Trophoblast cell (in vitro differentiated cells and primary cell): ENCODE measurements at regions not wholly inside any gene's neighbourhood (a gene's known extent, or its start where the extent isn't known, plus 50 kb on each side); places are given as distances from the start of the nearest gene placed in this dataset.

Experiments used
- DNase-seq, 2 donors: peaks; one replicate each; pipeline ENCODE4 v3.0.0-alpha.2; 2016
- H2AFZ ChIP-seq: 2 replicates; pipeline ENCODE4 v1.6.1; 2013; ENCODE audit warnings: low read length, moderate library complexity, mild to moderate bottlenecking; ENCODE audit not compliant: insufficient read depth, poor library complexity
- H2AK5ac ChIP-seq: 2 replicates; pipeline ENCODE4 v1.6.1; 2013; ENCODE audit warnings: mild to moderate bottlenecking, low read length
- H2BK120ac ChIP-seq: 2 replicates; pipeline ENCODE4 v1.6.1; 2013; ENCODE audit warnings: low read length, mild to moderate bottlenecking, moderate library complexity; ENCODE audit not compliant: insufficient read depth, poor library complexity
- H2BK12ac ChIP-seq: 2 replicates; pipeline ENCODE4 v1.6.1; 2013; ENCODE audit warnings: mild to moderate bottlenecking, low read length, moderate library complexity
- H2BK5ac ChIP-seq: 2 replicates; pipeline ENCODE4 v1.6.1; 2013; ENCODE audit warnings: low read length, low read depth, moderate library complexity, mild to moderate bottlenecking; ENCODE audit not compliant: poor library complexity
- H3K14ac ChIP-seq: 2 replicates; pipeline ENCODE4 v1.6.1; 2013; ENCODE audit warnings: mild to moderate bottlenecking, low read length
- H3K18ac ChIP-seq: 2 replicates; pipeline ENCODE4 v1.6.1; 2013; ENCODE audit warnings: mild to moderate bottlenecking, low read length
- H3K23ac ChIP-seq: 2 replicates; pipeline ENCODE4 v1.6.1; 2013; ENCODE audit warnings: low read length
- H3K27ac ChIP-seq: 2 replicates; pipeline ENCODE4 v1.5.1; 2013; ENCODE audit warnings: low read depth, mild to moderate bottlenecking, inconsistent platforms, low read length, moderate library complexity
- H3K27me3 ChIP-seq: 2 replicates; pipeline ENCODE4 v1.6.1; 2013; ENCODE audit warnings: inconsistent platforms, mild to moderate bottlenecking, low read length, moderate library complexity; ENCODE audit not compliant: insufficient read depth
- H3K36me3 ChIP-seq, 2 experiments: 1 replicate in 1 of 2; 2 replicates in 1 of 2; pipeline ENCODE4 v1.6.1; 2013; ENCODE audit warnings: low read length in 2 of 2, mild to moderate bottlenecking in 2 of 2, moderate library complexity in 1 of 2; ENCODE audit not compliant: insufficient read depth in 2 of 2, control insufficient read depth in 1 of 2
- H3K4ac ChIP-seq: 2 replicates; pipeline ENCODE4 v1.6.1; 2013; ENCODE audit warnings: low read depth, mild to moderate bottlenecking, low read length, moderate library complexity
- H3K4me1 ChIP-seq, 2 experiments: 1 replicate in 1 of 2; 2 replicates in 1 of 2; pipeline ENCODE4 v1.6.1; 2013; ENCODE audit warnings: low read length in 2 of 2, mild to moderate bottlenecking in 2 of 2, moderate library complexity in 1 of 2; ENCODE audit not compliant: insufficient read depth in 2 of 2, control insufficient read depth in 1 of 2
- H3K4me2 ChIP-seq: 2 replicates; pipeline ENCODE4 v1.6.1; 2013; ENCODE audit warnings: inconsistent platforms, mild to moderate bottlenecking, low read length, moderate library complexity
- H3K4me3 ChIP-seq: 2 replicates; pipeline ENCODE4 v1.5.1; 2013; ENCODE audit warnings: mild to moderate bottlenecking, low read depth, low read length, inconsistent platforms
- H3K79me1 ChIP-seq: one replicate; pipeline ENCODE4 v1.6.1; 2013; ENCODE audit warnings: low read length
- H3K79me2 ChIP-seq: 2 replicates; pipeline ENCODE4 v1.6.1; 2013; ENCODE audit warnings: low read length, mild to moderate bottlenecking; ENCODE audit not compliant: control insufficient read depth, insufficient read depth, poor library complexity
- H3K9ac ChIP-seq: 2 replicates; pipeline ENCODE4 v1.6.1; 2013; ENCODE audit warnings: mild to moderate bottlenecking, low read length
- H3K9me3 ChIP-seq: 2 replicates; pipeline ENCODE4 v1.6.1; 2013; ENCODE audit warnings: low read depth, mild to moderate bottlenecking, control low read depth, inconsistent platforms, low read length; ENCODE audit not compliant: insufficient read depth
- H4K12ac ChIP-seq: 2 replicates; pipeline ENCODE4 v1.6.1; 2013; ENCODE audit warnings: low read depth, mild to moderate bottlenecking, low read length, moderate library complexity
- H4K8ac ChIP-seq: 2 replicates; pipeline ENCODE4 v1.6.1; 2013; ENCODE audit warnings: low read depth, mild to moderate bottlenecking, low read length, moderate library complexity
- H4K91ac ChIP-seq: one replicate; pipeline ENCODE4 v1.6.1; 2013; ENCODE audit warnings: low read depth, mild to moderate bottlenecking, low read length, moderate library complexity
- WGBS: extraction: QIAGEN DNeasy Blood & Tissue Kit; methylation state at CpG from one replicate; pipeline ENCODE4 v1.1.7; 2013; ENCODE audit warnings: missing lambda C conversion rate; ENCODE audit not compliant: insufficient read length, insufficient coverage; ENCODE audit errors: extremely low coverage; 5-methylcytosine and 5-hydroxymethylcytosine counted together

DNA sequence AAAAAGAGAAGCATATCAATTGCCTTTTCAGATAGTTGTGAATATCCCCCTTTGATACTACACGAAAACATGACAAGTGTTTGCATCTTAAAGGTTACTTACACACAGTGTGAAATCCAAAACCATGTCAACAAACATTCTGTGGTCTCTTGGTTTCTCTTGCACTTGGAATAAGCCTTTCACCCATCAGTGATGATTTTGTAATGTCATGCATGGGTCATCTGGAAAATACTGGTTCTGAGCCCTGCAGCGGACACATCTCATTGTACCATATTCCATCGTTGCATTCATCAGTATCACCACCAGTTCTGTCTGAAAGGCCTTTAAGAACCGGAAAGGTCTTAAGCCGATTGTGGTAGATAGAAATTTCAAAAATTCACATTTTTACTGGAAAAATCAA lies 65.4 kb upstream of the SOX1 start:
- Histone ChIP-seq H2AFZ (no peak overlapping the region), H3K4ac (no peak overlapping the region), H3K4me2 (no peak overlapping the region), H3K18ac (no peak overlapping the region), H2BK12ac (no peak overlapping the region), H4K8ac (no peak overlapping the region), H4K91ac (no peak overlapping the region), H3K79me1 (no peaks in the 10 kb centered on the region), H3K14ac (no peak overlapping the region), H3K79me2 (no peaks in the 10 kb centered on the region), H3K23ac (no peak overlapping the region), H3K9me3 (no peaks in the 10 kb centered on the region), H3K9ac (no peak overlapping the region), H3K27me3 (no peaks in the 10 kb centered on the region), H4K12ac (no peak overlapping the region), H3K4me1 (no peaks in the 10 kb centered on the region), H3K36me3 (no peaks in the 10 kb centered on the region), H2AK5ac (no peak overlapping the region), H3K4me3 (no peak overlapping the region), H3K27ac (no peak overlapping the region), H2BK120ac (no peak overlapping the region), H2BK5ac (no peak overlapping the region)
- DNase-seq, result no peak
- no CpG with 5 or more reads among the region's 5 CpGs for WGBS

DNA sequence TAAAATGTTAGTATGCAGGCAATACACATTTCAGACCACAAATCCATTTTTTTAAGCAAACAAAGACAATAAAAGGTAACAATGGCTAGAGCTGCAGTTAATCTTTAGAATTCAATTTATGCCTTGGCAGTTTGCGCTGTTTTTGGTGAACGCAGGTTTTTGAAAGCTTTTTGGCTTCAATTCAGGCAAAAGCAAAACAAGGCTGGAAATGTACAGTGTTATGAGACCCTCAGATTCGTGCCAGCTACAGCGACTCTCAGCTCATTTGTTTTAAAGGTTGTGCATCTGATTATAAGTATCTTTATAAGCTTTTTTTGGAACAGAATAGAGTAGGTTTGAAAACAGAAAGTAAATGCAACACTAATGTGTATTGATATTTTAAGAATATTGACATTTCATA lies 63.6 kb upstream of the SOX1 start:
- H3K4me1 ChIP-seq, result no peaks in the 10 kb centered on the region
- H2BK5ac ChIP-seq, result no peak overlapping the region
- no peaks in the 10 kb centered on the region for H3K79me2 ChIP-seq
- H2BK120ac ChIP-seq, result no peak overlapping the region
- no peak overlapping the region for H3K18ac ChIP-seq
- no peak for DNase-seq
- H3K27ac ChIP-seq, result no peak overlapping the region
- H3K27me3 ChIP-seq, result no peaks in the 10 kb centered on the region
- H3K9ac ChIP-seq, result no peak overlapping the region
- H2AK5ac ChIP-seq, result no peak overlapping the region
- no peak overlapping the region for H3K14ac ChIP-seq
- H2BK12ac ChIP-seq, result no peak overlapping the region
- no peaks in the 10 kb centered on the region for H3K36me3 ChIP-seq
- no CpG with 5 or more reads among the region's 4 CpGs for WGBS
- H4K91ac ChIP-seq, result no peak overlapping the region
- H4K12ac ChIP-seq, result no peak overlapping the region
- H3K4me2 ChIP-seq, result no peak overlapping the region
- H3K79me1 ChIP-seq, result no peaks in the 10 kb centered on the region
- peaks cover 2% of the 10 kb centered on the region for H3K9me3 ChIP-seq
- no peak overlapping the region for H3K4ac ChIP-seq
- H3K4me3 ChIP-seq, result no peak overlapping the region
- no peak overlapping the region for H2AFZ ChIP-seq
- H4K8ac ChIP-seq, result no peak overlapping the region
- H3K23ac ChIP-seq, result no peak overlapping the region

DNA sequence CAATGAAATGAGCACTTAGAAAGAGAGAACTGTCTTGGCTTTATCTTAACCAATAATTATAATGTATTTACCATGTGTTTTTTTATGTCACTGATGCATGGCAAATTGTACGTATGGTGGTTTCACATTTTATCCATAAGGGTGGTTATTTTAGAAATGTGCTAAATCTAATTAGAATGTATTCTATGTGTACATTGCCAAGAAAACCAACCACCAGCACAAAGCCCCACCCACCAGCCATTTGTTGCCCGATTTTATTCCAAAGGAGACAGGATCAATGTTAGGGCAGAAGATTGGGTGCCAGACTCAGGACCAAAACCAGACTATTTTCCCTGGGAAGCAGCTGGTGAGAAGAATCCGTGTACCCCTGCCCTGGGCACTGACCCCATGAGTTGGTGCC lies 63.0 kb upstream of the SOX1 start:
- H3K18ac ChIP-seq, result no peak overlapping the region
- no peak overlapping the region for H3K23ac ChIP-seq
- H3K9me3 ChIP-seq, result peaks cover 2% of the 10 kb centered on the region
- no peak overlapping the region for H2AK5ac ChIP-seq
- no peak overlapping the region for H2BK120ac ChIP-seq
- WGBS, result no CpG with 5 or more reads among the region's 3 CpGs
- no peak overlapping the region for H2AFZ ChIP-seq
- no peaks in the 10 kb centered on the region for H3K79me2 ChIP-seq
- DNase-seq, result no peak
- no peak overlapping the region for H3K4me2 ChIP-seq
- no peak overlapping the region for H4K91ac ChIP-seq
- no peak overlapping the region for H2BK5ac ChIP-seq
- no peak overlapping the region for H4K12ac ChIP-seq
- no peaks in the 10 kb centered on the region for H3K4me1 ChIP-seq
- no peak overlapping the region for H3K27ac ChIP-seq
- H4K8ac ChIP-seq, result no peak overlapping the region
- H3K36me3 ChIP-seq, result no peaks in the 10 kb centered on the region
- H3K79me1 ChIP-seq, result no peaks in the 10 kb centered on the region
- no peaks in the 10 kb centered on the region for H3K27me3 ChIP-seq
- no peak overlapping the region for H3K9ac ChIP-seq
- H3K14ac ChIP-seq, result no peak overlapping the region
- no peak overlapping the region for H3K4ac ChIP-seq
- H3K4me3 ChIP-seq, result no peak overlapping the region
- no peak overlapping the region for H2BK12ac ChIP-seq

DNA sequence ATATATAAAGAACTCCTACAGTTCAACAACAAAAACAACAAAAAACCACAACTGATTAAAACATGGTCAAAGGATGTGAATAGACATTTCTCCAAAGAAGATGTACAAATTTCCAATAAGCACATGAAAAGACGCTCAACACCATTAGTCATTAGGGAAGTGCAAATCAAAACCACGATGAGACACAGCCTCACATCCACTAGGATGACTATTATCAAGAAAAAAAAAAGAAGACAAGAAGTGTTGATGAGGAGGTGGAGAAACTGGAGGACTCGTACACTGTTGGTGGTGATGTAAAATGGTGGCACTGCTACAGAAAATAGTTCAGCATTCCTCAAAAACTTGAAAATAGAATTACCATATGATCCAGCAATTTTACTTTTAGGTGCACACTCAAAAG lies 61.0 kb upstream of the SOX1 start:
- no CpG with 5 or more reads among the region's 3 CpGs for WGBS
- no peak overlapping the region for H3K23ac ChIP-seq
- H3K4ac ChIP-seq, result no peak overlapping the region
- H3K79me1 ChIP-seq, result no peaks in the 10 kb centered on the region
- H3K36me3 ChIP-seq, result no peaks in the 10 kb centered on the region
- no peak overlapping the region for H4K91ac ChIP-seq
- H3K4me1 ChIP-seq, result no peaks in the 10 kb centered on the region
- H2BK120ac ChIP-seq, result no peak overlapping the region
- no peak overlapping the region for H2AK5ac ChIP-seq
- no peaks in the 10 kb centered on the region for H3K79me2 ChIP-seq
- no peak overlapping the region for H3K14ac ChIP-seq
- H2BK12ac ChIP-seq, result no peak overlapping the region
- H3K18ac ChIP-seq, result no peak overlapping the region
- H4K12ac ChIP-seq, result no peak overlapping the region
- peaks cover 3% of the 10 kb centered on the region for H3K9me3 ChIP-seq
- H4K8ac ChIP-seq, result no peak overlapping the region
- no peak for DNase-seq
- no peak overlapping the region for H2BK5ac ChIP-seq
- H3K4me3 ChIP-seq, result no peak overlapping the region
- H3K27me3 ChIP-seq, result no peaks in the 10 kb centered on the region
- H3K4me2 ChIP-seq, result no peak overlapping the region
- H3K9ac ChIP-seq, result no peak overlapping the region
- H3K27ac ChIP-seq, result no peak overlapping the region
- no peak overlapping the region for H2AFZ ChIP-seq
